H9 (cell line): ENCODE measurements at regions not wholly inside any gene's neighbourhood (a gene's known extent, or its start where the extent isn't known, plus 50 kb on each side); places are given as distances from the start of the nearest gene placed in this dataset.

Source experiments
- DNase-seq: peaks from one replicate; pipeline ENCODE4 v3.0.0-alpha.2; 2017
- H2AFZ ChIP-seq: one replicate; pipeline ENCODE4 v1.6.1; 2013; ENCODE audit warnings: mild to moderate bottlenecking, low read length, control low read depth, moderate library complexity
- H2AK5ac ChIP-seq: 2 replicates; pipeline ENCODE4 v1.6.1; 2013; ENCODE audit warnings: low read length, control low read depth, mixed read lengths; ENCODE audit not compliant: insufficient read length
- H2BK120ac ChIP-seq: one replicate; pipeline ENCODE4 v1.6.1; 2013; ENCODE audit warnings: low read depth, mild to moderate bottlenecking, low read length, control low read depth, inconsistent platforms; ENCODE audit not compliant: poor library complexity, severe bottlenecking
- H2BK12ac ChIP-seq: 2 replicates; pipeline ENCODE4 v1.6.1; 2013; ENCODE audit warnings: low read length, control low read depth, mixed read lengths, low read depth; ENCODE audit not compliant: insufficient read length
- H2BK15ac ChIP-seq: 2 replicates; pipeline ENCODE4 v1.6.1; 2013; ENCODE audit warnings: low read depth, low read length, control low read depth
- H2BK20ac ChIP-seq: one replicate; pipeline ENCODE4 v1.6.1; 2013; ENCODE audit warnings: low read depth, mild to moderate bottlenecking, low read length, control low read depth, inconsistent platforms; ENCODE audit not compliant: poor library complexity, severe bottlenecking
- H2BK5ac ChIP-seq: 2 replicates; pipeline ENCODE4 v1.6.1; 2013; ENCODE audit warnings: low read length, control low read depth, mixed read lengths; ENCODE audit not compliant: insufficient read length
- H3K14ac ChIP-seq: 2 replicates; pipeline ENCODE4 v1.6.1; 2013; ENCODE audit warnings: low read length, control low read depth; ENCODE audit not compliant: insufficient read depth
- H3K18ac ChIP-seq: 2 replicates; pipeline ENCODE4 v1.6.1; 2013; ENCODE audit warnings: low read depth, mild to moderate bottlenecking, mixed read lengths, low read length, control low read depth; ENCODE audit not compliant: insufficient read length
- H3K23ac ChIP-seq: 2 replicates; pipeline ENCODE4 v1.6.1; 2013; ENCODE audit warnings: low read length, control low read depth, mixed read lengths, low read depth; ENCODE audit not compliant: insufficient read length
- H3K23me2 ChIP-seq: 2 replicates; pipeline ENCODE4 v1.6.1; 2013; ENCODE audit warnings: low read depth, mild to moderate bottlenecking, mixed read lengths, low read length, control low read depth; ENCODE audit not compliant: insufficient read length, poor library complexity, severe bottlenecking
- H3K27ac ChIP-seq: 2 replicates; pipeline ENCODE4 v1.5.1; 2013; ENCODE audit warnings: low read length, control low read depth, mixed read lengths, low read depth; ENCODE audit not compliant: insufficient read length
- H3K27me3 ChIP-seq: 2 replicates; pipeline ENCODE4 v1.6.1; 2013; ENCODE audit warnings: low read length, control low read depth, inconsistent platforms; ENCODE audit not compliant: insufficient read depth
- H3K4ac ChIP-seq: 2 replicates; pipeline ENCODE4 v1.6.1; 2013; ENCODE audit warnings: low read depth, mild to moderate bottlenecking, control low read depth, inconsistent platforms, low read length, moderate library complexity
- H3K4me1 ChIP-seq: 2 replicates; pipeline ENCODE4 v1.6.1; 2013; ENCODE audit warnings: low read length, control low read depth, inconsistent platforms; ENCODE audit not compliant: insufficient read depth
- H3K4me2 ChIP-seq: 2 replicates; pipeline ENCODE4 v1.6.1; 2013; ENCODE audit warnings: low read length, control low read depth, mixed read lengths; ENCODE audit not compliant: insufficient read length, insufficient read depth
- H3K56ac ChIP-seq: 2 replicates; pipeline ENCODE4 v1.6.1; 2013; ENCODE audit warnings: low read depth, mild to moderate bottlenecking, mixed read lengths, low read length, control low read depth; ENCODE audit not compliant: insufficient read length
- H3K79me1 ChIP-seq: 2 replicates; pipeline ENCODE4 v1.6.1; 2013; ENCODE audit warnings: low read depth, mild to moderate bottlenecking, moderate library complexity, low read length, control low read depth, inconsistent platforms; ENCODE audit not compliant: insufficient read depth, poor library complexity, severe bottlenecking
- H3K79me2 ChIP-seq: 2 replicates; pipeline ENCODE4 v1.6.1; 2013; ENCODE audit warnings: low read length, control low read depth, inconsistent platforms; ENCODE audit not compliant: insufficient read depth
- H3K9ac ChIP-seq: 2 replicates; pipeline ENCODE4 v1.6.1; 2013; ENCODE audit warnings: low read length, control low read depth, mixed read lengths; ENCODE audit not compliant: insufficient read length; ENCODE audit errors: extremely low read depth
- H3K9me3 ChIP-seq: one replicate; pipeline ENCODE4 v1.6.1; 2013; ENCODE audit warnings: low read depth, low read length, inconsistent platforms; ENCODE audit not compliant: control insufficient read depth
- H3T11ph ChIP-seq: one replicate; pipeline ENCODE4 v1.6.1; 2013; ENCODE audit warnings: mild to moderate bottlenecking, low read length, control low read depth, inconsistent platforms
- H4K20me1 ChIP-seq: one replicate; pipeline ENCODE4 v1.6.1; 2013; ENCODE audit not compliant: control insufficient read depth, insufficient read length, insufficient read depth
- H4K5ac ChIP-seq: 2 replicates; pipeline ENCODE4 v1.6.1; 2013; ENCODE audit warnings: low read depth, mild to moderate bottlenecking, mixed read lengths, low read length, control low read depth; ENCODE audit not compliant: insufficient read length
- H4K8ac ChIP-seq: replicated peaks from 2 replicates; pipeline ENCODE4 v1.6.1; 2013; ENCODE audit warnings: low read length, control low read depth, mixed read lengths, low read depth; ENCODE audit not compliant: insufficient read length
- H4K91ac ChIP-seq: 2 replicates; pipeline ENCODE4 v1.6.1; 2013; ENCODE audit warnings: low read depth, mild to moderate bottlenecking, moderate library complexity, mixed read lengths, low read length, control low read depth; ENCODE audit not compliant: insufficient read length
- H3K27ac Mint-ChIP-seq, 3 experiments: 2 replicates in 2 of 3; 3 replicates in 1 of 3; pipeline ENCODE4 v1.8.0; 2020 to 2021; ENCODE audit warnings: mixed read lengths in 3 of 3, mild to moderate bottlenecking in 1 of 3, moderate library complexity in 1 of 3
- H3K27me3 Mint-ChIP-seq: 2 replicates; pipeline ENCODE4 v1.8.0; 2021; ENCODE audit warnings: low read depth, mild to moderate bottlenecking, moderate library complexity, mixed read lengths
- H3K36me3 Mint-ChIP-seq, 3 experiments: 2 replicates in 2 of 3; 3 replicates in 1 of 3; pipeline ENCODE4 v1.8.0; 2020 to 2021; ENCODE audit warnings: low read depth in 3 of 3, mixed read lengths in 3 of 3; ENCODE audit not compliant: insufficient read depth in 1 of 3
- H3K4me1 Mint-ChIP-seq, 2 experiments: 2 replicates each; pipeline ENCODE4 v1.8.0; 2020; ENCODE audit warnings: mixed read lengths in 2 of 2
- H3K4me3 Mint-ChIP-seq, 2 experiments: 2 replicates in 1 of 2; 3 replicates in 1 of 2; pipeline ENCODE4 v1.8.0; 2020 to 2021; ENCODE audit warnings: mild to moderate bottlenecking in 2 of 2, mixed read lengths in 2 of 2, moderate library complexity in 1 of 2
- H3K9me3 Mint-ChIP-seq, 2 experiments: 2 replicates in 1 of 2; 3 replicates in 1 of 2; pipeline ENCODE4 v1.8.0; 2020; ENCODE audit warnings: mild to moderate bottlenecking in 2 of 2, mixed read lengths in 2 of 2, moderate library complexity in 1 of 2
- CTCF ChIP-seq: fragments of 200-600 bp; sonication (generic); conservative IDR thresholded peaks from 3 replicates; pipeline ENCODE4 v1.8.0; 2021; ENCODE audit warnings: antibody characterized with exemption, mild to moderate bottlenecking
- WGBS: extraction: QIAGEN DNeasy Blood & Tissue Kit; methylation state at CpG from one replicate; pipeline ENCODE4 v1.1.7; 2013; ENCODE audit warnings: missing lambda C conversion rate, low lambda C conversion rate, mixed read lengths; ENCODE audit not compliant: insufficient read length; ENCODE audit errors: extremely low coverage; 5-methylcytosine and 5-hydroxymethylcytosine counted together

- Histone ChIP-seq H3K4me2 (no peak overlapping the region), H2BK120ac (no peak overlapping the region), H3T11ph (no peak overlapping the region), H4K8ac (no peak overlapping the region), H2AK5ac (no peak overlapping the region), H3K23ac (no peak overlapping the region), H4K91ac (no peak overlapping the region), H3K9me3 (no peaks in the 10 kb centered on the region), H2BK5ac (no peak overlapping the region), H3K79me2 (no peaks in the 10 kb centered on the region), H3K23me2 (no peaks in the 10 kb centered on the region), H2AFZ (no peak overlapping the region), H2BK12ac (no peak overlapping the region), H2BK20ac (no peak overlapping the region), H2BK15ac (no peak overlapping the region), H3K27me3 (no peaks in the 10 kb centered on the region), H3K4me1 (no peaks in the 10 kb centered on the region), H3K18ac (no peak overlapping the region), H3K4ac (no peak overlapping the region), H3K79me1 (no peaks in the 10 kb centered on the region), H3K14ac (no peak overlapping the region), H4K5ac (no peak overlapping the region), H3K27ac (no peak overlapping the region), H3K9ac (no peak overlapping the region), H3K56ac (no peak overlapping the region), H4K20me1 (no peaks in the 10 kb centered on the region)
- Mint-ChIP-seq H3K4me1 (peaks cover 0 to 3% of the 10 kb centered on the region in 2 experiments; a peak in 1 of 4 replicates), H3K27me3 (no peaks in the 10 kb centered on the region), H3K27ac (no peak overlapping the region), H3K4me3 (no peak overlapping the region), H3K9me3 (no peaks in the 10 kb centered on the region), H3K36me3 (no peaks in the 10 kb centered on the region)
- no peak for TF ChIP-seq CTCF
- no peak for DNase-seq
- WGBS: no CpG with 5 or more reads among the region's 5 CpGs
Measured at GRCh38 chr2:215841175-215841816, 172.1 kb downstream of the MREG start.
